Germinal center (tissue), 1 donor: ENCODE measurements at regions not wholly inside any gene's neighbourhood (a gene's known extent, or its start where the extent isn't known, plus 50 kb on each side); places are given as distances from the start of the nearest gene placed in this dataset.
"Not testable (repeated sequence)": the region's sequence is repeated elsewhere in the genome, so short reads cannot be mapped to it uniquely, and the experiment has no call there.

Experiments
- DNase-seq: peaks from one replicate; pipeline ENCODE4 v3.0.0; 2012; ENCODE audit warnings: mixed read lengths, low spot score

DNA sequence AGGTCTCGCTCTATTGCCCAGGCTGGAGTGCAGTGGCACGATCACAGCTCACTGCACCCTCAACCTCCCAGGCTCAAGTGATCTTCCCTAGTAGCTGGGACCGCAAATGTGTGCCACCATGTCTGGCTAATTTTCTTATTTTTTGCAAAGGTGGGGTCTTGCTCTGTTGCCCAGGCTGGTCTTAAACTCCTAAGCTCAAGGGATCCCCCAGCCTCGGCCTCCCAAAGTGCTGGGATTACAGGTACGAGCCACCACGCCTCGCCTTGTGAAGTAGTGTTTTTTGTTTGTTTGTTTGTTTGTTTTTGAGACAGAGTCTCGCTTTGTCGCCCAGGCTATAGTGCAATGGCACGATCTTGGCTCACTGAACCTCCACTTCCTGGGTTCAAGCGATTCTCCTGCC, 125.5 kb downstream of the HAUS1 start:
- DNase-seq = not testable (repeated sequence)

DNA sequence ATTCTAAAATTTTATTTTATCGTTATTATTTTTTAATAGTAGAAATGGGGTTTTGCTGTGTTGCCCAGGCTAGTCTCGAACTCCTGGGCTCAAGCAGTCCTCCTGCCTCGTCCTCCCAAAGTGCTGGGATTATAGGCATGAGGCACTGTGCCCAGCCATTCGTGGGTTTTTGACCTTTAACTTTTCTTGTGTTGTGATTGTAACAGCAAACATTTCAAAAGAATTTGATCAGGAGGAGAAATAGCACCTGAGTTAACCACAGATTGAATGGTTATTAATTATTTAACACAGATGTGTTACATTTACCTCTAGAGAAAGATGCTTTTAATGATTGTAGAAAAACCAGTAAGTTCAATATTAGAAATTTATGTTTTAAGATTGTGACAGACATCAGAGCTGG, 132.0 kb downstream of the HAUS1 start:
- DNase-seq = no peak

DNA sequence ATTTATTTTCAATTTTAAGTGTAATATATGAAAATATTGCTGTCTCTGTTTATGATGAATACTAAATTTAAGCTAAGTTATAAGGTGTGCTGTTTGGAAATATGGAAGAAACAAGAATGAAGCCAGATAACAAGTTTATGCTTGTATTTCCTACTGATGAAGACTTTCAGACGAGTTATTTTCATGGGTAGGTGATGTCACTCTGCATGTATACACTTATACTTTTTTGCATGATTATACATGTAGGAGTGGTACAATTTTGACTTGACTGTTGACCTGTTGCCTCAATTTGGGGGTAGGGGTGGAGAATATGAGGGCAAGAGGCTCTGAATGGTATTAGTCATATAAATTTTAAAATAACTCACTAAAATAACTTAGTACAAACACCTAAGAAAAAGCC, 133.7 kb downstream of the HAUS1 start:
- no peak for DNase-seq

DNA sequence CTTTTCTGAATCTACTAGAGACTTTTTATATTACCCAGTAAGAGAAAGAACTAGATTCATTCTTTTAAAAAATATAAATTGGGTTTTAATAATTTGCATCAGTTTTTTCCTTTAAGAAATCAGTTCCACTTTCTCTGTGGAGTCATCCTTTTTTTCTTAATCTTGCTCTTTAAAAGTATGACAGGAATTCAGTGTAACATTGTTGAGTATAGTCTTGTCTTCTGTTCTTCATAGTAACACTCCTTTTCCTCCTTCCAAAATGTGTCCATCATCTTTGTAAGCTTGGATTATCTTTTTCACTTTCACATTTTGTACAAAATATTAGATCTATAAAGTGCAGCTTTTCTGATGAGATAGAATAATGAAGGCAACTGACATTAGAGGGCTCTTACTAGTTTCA, 135.4 kb downstream of the HAUS1 start:
- no peak for DNase-seq

DNA sequence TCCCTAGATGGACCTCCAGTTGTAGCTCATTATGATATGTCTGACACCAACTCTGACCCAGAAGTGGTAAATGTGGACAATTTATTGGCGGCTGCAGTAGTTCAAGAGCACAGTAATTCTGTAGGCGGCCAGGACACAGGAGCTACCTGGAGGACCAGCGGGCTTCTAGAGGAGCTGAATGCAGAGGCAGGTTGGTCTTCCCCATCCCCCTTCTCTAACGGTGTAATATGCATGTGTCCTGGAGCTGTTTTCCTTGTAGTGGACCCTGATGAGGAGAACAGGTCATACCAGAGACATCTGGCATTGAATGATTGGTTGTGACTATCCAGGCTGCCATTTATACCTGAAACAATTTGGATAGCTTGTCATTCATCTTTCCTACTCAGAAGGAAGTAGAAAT, 135.8 kb downstream of the HAUS1 start:
- no peak for DNase-seq

DNA sequence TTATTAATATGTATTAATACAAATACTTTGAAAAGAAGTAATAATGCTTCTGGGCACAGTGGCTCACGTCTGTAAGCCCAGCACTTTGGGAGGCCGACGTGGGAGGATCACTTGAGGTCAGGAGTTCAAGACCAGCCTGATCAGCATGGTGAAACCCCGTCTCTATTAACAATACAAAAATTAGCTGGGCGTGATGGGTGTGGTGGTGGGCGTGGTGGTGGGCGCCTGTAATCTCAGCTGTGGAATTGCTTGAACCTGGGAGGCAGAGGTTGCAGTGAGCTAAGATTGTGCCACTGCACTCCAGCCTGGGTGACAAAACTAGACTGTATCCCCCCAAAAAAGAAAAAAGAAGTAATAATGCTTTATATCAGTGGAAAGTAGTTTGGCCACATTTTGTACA, 137.2 kb downstream of the HAUS1 start:
- not testable (repeated sequence) for DNase-seq

DNA sequence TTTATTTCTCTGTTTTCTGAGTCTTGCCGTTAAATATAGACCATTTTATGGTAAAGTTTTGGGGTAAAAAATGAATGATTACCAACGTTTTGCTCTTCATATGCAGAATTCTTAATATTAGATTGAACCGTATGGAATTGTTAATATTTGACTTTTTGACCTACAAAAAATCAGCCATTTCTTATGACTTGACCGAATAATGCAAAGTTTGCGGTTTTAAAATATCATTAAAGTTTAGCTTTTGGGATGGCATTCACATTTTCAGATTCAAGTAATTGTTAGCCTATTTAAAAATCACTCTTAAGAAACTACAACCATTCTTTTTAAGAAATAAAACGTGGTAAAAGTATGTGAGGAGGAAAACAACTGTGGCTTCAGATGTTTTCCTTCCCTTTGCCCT, 138.0 kb downstream of the HAUS1 start:
- DNase-seq = no peak

DNA sequence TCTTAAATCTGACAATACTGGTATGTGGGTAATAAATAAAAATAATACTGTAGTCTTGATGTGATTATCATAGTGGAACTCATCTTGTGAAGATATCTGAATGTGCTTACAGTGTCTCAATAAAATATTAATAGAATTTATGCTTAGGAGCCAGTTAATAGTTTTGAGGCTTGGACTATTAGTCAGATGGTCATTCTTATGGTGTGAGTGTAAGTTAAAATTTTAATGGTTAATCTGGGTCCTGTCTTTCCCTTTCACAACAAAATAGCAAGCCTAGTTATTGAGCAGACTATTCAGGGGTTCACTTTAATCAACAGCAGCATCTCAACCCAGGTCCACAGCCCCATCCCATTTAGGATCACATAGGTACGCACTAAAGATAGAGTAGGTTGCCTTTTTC, 138.9 kb downstream of the HAUS1 start:
- no peak for DNase-seq

DNA sequence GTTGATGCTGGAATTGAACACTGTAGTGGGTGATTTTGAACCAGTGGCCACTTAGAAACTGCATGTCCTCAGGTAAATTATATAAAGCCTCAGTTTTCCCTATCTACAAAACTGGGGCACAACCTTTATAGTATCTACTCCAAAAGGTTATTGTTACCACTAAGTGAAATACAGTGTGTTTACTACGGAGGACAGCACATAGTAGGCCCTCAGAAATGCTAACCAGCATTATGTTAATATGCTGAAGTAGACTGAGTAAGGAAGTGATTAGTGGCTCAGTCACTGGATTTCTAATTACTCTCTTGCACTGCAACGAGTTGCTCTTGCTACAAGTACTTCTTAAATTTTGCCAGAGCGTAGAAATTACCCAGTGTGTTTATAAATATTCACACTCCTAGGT, 139.5 kb downstream of the HAUS1 start:
- no peak for DNase-seq

DNA sequence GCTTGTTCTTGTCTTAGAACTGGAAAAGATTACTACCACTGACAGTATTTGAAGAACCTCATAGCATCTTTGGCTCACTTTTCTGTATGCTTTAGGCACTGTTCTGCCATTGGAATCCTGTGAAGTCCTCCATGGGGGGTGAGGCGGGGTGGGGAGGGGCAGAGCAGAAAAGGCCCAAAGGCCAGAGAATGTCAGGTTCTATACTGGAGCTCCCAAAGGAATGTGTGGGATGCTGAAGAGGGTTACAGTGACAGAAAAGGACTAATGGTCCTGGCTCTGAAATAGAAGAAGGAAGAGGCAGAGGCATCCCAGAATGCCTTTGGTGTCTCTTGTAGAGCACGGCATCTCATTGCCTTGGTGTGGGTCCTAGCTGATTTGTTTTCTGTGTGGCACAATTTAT, 141.9 kb downstream of the HAUS1 start:
- no peak for DNase-seq

DNA sequence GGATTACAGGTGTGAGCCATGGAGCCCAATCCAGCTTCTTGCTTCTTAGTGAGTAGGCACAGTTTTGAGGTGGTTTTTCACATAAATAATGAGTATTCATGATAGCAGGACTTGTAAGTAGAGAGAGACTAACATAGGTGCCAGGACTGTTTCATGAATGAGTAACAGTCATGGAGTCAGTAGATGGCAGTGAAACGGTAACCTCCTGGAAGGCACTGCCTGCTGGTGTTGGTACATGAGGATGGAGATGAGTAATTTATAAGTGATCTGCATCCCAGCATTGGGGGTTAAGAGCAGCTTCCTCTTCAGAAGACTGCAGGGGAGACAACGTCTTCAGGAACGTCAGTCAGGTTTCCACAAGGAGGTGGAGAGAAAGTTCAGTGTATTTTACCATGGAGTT, 143.8 kb downstream of the HAUS1 start:
- no peak for DNase-seq

DNA sequence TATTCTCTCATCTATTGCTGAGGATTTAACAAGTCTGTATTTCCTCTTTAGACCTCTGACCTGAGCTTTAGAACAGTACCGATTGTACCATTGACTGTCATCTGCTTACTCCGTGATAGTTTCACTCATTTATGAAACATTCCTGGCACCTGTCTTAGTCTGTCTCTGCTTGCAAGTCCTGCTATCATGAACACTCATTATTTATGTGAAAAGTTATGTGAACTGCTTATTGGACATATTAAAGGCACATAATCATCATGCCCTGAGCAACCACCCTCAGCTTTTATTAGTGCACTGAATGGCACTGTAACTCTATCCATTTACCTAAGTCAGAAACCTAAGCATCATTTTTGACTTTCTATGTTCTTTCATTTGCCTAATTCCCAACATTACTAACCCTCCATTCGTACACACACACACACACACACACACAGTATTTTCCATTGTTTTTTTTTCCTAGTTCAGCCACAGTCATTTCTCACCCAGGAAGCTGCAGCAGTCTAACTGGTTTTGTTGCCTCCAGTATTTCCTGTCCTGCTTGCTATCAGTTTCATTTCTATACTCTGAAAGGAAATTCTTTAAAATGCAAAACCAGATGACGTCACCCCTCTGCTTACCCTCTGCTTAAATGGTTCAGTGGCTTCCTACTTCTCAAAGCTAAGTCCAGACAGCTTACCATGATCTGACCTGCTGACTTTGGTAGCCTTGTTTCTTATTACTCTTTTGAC, 146.1 kb downstream of the HAUS1 start:
- DNase-seq = peak; percentile 81

DNA sequence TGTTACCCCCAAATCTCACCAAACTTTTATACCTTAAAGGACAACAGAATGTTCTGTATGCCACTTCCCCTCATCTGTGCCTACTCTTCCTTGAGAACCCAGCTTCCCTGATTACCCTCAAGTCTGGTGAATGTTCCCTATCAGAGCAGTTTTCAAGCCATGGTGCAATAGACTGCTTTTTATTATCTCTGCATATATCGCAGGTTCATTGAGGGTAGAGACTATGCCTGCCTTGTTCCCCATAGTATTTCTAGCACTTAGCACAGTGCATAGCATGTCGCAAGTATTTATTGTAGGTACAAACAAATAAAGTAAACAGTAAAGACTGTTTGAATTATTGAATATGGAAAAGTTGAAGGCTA, 146.6 kb downstream of the HAUS1 start:
- DNase-seq = no peak

DNA sequence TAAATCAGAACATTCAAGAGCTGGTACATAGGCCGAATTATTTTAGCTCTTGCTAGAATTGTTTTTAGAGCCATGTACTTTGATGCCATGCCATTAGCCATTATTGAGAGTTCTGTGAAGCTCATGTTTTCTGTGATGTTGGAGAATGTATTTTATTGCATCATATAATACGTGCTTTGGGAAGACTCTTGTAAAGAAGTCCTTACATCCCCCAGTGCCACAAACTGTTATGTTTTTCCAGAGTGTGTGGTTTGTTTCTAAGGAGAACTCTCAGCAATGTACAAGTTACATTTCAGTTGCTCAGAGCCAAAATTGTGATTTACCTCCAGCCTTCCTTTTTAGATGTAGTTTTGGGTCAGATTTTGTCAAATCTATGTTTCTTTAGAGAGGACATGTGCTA, 148.6 kb downstream of the HAUS1 start:
- DNase-seq = no peak

DNA sequence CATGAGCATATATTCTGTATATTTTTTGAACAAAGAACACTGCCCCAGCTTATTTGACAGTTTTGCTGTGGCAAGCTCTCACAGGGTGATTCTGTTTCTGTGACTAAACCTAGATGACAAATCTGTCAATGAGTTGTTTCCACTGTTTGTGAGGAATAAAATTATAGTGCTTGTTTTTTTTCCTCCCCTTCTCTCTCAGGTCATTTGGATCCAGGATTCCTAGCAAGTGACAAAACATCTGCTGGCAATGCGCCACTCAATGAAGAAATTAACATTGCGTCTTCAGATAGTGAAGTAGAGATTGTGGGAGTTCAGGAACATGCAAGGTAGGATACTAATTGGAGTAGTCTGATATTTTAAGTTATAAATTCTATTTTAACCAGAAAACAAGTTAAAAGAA, 149.3 kb downstream of the HAUS1 start:
- DNase-seq = no peak

DNA sequence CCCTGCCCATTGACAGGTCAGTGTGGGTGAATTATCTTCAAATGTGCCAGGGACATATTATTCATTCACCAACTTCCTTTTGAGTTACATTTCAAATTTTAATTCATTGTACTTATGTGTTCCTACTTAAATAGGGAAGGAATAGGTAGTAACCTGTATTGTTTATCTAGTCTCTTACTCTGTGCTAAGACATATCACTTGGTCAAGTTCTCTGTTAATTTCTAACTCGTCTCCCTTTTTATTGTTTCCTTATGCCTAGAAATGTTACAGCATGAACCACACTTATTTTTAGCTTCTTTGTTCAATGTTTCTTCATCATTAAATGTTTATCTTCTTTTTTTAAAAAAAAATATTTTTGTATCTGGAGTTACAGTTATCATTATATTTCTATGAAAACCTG, 151.9 kb downstream of the HAUS1 start:
- no peak for DNase-seq

DNA sequence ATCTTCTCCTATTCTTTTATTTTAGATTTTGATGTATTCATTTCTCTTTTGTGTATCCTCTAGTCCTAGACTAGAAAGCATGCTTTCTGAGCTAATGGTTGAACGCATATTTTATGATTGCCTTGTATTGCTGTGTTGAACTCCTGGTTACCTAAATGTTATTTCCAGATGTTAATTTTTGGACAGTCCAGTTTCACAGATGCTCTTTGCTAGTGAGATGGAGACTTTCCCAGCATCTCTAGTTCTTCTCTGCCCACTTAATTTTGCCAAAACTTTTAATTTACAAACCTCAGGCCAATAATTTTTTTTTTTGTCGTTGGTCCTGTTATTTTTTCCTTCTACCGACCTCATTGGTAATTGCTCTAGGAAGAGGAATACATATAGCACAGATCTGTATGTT, 153.2 kb downstream of the HAUS1 start:
- DNase-seq = no peak

DNA sequence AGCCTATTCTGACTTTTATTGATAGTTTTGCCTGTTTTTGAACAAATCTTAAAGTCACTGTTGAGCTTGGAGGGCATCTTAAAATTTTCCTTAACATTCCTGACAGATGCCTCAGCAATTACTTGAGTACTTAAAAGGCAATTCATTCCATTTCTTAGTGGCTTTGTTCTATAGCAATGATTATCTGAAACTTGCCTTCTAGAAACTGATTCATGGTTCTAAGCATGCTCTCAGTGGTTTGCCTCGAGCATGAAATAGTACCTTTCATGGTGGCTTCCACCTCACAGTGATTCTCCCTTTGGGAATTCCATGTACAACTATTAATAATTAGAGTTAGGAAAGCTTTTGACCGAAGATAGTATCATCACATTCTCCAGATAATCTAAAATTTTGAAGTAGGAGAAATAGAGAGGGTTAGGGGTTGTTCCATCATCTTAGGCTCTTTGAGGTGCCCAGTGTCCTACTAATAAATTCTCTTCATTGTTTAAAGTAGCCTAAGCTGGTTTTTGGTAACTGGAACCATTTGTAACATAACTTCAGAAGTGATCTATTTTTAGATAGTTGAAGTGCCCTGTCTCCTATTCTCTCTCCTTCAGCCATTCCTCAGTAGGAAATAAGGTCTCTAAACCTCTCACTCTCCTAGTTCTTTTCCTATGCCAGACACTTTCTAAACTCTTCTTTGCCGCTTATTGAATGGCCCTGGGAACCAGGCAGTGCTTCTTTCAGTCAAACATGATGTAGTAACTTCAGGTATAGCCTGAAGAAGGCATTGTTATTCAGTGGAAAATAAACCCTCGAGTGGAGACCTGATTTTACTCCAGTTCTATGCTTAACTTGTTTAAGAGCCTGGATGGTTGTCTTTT, 156.1 kb downstream of the HAUS1 start:
- no peak for DNase-seq

DNA sequence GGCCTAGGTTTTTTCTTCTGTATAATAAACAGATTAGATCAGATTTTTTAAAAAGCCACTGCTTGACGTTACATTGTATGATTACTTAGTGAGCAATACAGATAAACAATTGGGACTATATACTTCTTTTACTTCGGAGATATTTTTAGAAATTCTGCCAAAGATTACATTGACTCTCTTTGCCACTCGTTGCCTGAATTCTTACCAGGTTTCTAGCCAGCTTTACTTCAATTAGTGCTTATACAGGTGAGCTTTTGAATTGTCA, 156.6 kb downstream of the HAUS1 start:
- no peak for DNase-seq

DNA sequence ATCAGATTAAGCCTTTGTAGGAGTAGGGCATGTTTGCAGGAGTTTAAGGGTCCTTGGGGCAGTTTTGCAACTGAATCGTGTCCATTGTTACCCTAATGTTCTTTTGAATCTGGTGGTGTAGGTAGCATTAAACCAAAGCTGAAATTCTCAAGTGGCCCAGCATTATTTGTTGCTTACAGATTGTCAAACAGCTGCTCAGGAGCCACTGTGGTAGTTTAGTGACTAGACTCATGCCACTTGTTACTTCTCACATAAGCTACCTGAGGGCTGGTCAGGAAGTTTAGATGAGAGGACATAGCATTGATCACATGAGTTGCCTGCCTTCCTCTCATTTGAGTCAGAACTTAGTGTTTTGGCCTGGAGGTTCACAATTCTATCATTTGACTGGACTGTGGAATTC, 157.6 kb downstream of the HAUS1 start:
- DNase-seq = no peak

DNA sequence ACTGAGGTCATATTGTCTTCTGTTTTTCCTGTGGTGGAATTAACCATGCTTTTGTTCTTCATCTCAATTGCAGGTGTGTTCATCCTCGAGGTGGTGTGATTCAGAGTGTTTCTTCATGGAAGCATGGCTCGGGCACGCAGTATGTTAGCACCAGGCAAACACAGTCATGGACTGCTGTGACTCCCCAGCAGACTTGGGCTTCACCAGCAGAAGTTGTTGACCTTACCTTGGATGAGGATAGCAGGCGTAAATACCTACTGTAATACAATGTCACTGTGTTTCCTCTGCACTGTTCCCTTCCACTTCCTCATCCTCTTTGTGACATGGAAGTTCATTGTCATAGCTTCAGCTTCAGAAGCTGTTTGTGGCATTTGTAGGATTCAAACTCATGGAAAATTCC, 158.7 kb downstream of the HAUS1 start:
- DNase-seq = no peak

DNA sequence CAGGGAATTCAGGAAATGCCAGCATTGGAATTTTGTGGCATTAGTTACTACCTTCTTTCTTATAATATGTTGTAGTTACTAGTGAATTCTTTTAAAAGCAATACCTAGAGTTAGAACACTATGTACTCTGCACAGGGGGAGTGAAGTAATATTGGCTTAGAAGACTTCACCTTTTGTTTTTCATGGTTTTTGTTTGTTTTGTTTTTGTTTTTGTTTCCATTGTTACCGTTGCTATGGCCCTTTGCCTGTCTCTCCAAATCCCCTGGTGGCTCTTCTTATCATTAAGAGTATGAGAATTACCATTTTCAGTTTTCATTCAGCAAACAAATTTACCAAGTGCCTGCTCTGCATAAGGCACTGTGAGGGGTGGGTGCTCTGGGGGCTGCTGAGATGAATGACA, 160.1 kb downstream of the HAUS1 start:
- no peak for DNase-seq

DNA sequence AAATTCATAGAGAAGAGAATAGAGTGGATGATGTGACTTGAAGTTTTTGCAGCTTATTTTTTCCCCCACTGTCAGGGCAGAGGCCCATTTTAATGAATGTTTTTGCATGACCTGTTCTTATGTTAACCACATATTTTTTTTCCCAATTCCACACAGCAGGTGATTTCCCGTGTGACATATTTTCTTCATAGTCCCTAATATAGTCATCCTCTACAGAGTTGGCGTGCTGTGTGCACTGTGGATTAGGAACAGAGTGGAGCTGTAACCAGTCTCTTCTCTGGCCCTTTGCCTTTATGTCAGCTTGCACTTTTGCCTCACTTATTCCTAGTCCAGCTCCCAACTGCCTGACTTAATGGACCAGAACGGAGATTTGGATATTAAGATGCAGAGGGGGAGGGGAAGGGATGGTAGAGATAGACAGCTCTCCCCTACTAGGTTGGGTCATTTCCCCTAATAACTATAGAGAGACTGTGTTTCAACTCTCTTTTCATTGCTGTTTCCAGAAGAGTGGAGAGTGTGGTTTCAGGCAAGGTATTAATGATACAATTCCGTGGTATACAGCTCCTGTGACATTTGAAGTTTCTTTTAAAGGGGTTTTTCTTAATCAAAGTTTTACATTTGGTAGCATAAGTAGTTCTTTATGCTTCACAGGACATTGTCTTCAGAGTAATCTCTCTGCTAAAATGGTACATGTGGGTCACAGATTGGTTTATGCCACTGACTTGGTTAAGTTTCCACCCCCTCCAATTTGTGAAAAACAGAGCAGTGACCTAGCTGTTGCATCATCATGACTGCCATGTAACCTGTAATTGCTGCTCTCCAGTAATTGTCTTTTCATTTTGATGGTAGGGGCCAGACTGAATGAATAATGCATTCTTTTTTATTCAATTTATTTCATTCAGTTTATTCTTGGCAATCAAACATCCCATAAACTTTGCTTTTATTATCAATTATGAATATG, 161.3 kb downstream of the HAUS1 start:
- no peak for DNase-seq
